ENCODE measurements at regions not wholly inside any gene's neighbourhood (a gene's known extent, or its start where the extent isn't known, plus 50 kb on each side); places are given as distances from the start of the nearest gene placed in this dataset.

GRCh38 chr5:81914696-81915095 is 57.1 kb upstream of the ATG10 start:
- DNase-seq: no peak

GRCh38 chr5:81912933-81913332 is 58.9 kb upstream of the ATG10 start:
- DNase-seq: no peak

- DNase-seq: no peak
These were observed 62.1 kb upstream of the ATG10 start for GRCh38 chr5:81909677-81910076.

- peak; percentile 48 for DNase-seq
These were observed 63.1 kb upstream of the ATG10 start for GRCh38 chr5:81908771-81909170.

GRCh38 chr5:81908044-81908443 is 63.8 kb upstream of the ATG10 start:
- no peak for DNase-seq

DNA sequence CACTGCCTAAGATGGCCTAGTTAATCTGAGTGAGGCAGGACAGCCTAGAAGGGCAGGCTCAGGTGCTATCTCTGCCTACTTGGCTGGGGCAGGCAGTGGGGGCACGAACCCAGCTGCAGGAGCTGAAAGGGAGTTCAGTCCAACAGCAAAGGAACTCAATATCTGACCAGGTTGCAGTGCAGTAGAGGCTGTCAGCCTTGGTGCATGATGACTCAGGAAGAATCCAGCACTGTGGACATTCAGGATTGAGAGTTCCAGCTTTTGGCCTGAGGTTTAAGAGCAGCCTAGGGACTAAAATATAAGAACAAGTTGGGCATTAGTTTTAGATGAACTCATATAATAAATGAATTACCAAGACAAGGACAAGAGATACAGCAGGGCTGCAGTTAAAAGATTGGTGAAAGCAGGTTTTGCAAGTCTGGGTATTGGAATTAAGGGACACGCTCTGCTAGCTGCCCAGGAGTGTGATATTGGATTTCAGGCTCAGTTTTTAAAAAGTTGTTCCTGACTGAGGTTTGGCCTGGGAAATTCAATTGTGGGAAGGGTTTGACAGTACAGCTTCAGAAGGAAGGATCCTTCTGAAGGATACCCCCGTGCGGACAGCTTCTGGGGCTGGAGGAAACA is 64.7 kb upstream of the ATG10 start:
- DNase-seq: no peak

DNA sequence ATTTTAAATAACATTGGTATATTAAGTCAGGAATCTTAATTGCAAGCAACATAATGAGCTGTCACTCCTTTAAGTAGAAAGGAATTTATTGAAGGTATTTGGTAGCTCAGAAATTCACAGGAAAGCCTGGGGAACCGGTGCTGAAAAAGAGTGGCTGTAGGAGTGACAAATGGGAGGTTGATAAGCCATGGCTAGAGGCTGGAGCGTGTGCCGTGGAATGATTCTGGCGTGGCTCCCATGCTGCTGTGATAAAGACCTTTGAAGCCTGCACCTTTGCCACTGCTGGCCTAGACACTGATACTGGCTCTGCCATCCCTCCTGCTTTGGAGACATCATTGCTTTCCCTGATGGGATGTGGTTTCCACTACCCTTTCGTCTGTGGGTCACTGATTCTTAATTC is 65.7 kb upstream of the ATG10 start:
- DNase-seq: no peak

DNA sequence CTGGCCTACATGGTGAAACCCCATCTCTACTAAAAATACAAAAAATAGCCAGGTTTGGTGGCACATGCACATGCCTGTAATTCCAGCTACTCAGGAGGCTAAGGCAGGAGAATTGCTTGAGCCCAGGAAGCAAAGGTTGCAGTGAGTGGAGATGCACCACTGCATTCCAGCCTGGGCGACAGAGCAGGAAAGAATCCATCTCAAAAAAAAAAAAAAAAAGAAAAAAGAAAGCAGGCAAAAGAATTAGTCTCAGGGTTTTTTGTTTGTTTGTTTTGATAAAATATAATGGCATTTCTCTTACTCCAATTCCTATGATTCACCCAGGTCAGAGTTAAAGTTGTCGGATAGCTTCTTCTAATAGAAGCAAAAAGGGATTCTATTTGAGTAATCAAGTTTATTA is 67.0 kb upstream of the ATG10 start:
- DNase-seq: no peak

DNA sequence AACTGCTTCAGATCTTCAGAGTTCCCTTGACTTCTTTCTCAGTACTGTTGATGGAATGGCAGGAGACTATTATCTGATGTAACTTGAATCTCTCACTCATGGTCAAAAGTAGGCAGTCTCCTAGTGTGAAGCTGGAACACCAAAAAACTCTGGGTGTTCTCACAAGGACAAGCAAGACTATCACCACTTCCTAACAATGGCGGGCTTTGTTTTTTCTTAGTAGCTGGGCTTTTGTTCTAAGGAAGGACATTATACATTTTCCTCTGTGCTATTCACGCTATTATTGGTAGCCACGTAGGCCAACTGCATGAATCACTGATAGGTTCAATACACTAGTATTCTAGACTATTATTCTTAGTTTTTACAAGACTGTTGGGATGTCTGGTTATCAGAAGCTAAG is 67.7 kb upstream of the ATG10 start:
- no peak for DNase-seq

DNA sequence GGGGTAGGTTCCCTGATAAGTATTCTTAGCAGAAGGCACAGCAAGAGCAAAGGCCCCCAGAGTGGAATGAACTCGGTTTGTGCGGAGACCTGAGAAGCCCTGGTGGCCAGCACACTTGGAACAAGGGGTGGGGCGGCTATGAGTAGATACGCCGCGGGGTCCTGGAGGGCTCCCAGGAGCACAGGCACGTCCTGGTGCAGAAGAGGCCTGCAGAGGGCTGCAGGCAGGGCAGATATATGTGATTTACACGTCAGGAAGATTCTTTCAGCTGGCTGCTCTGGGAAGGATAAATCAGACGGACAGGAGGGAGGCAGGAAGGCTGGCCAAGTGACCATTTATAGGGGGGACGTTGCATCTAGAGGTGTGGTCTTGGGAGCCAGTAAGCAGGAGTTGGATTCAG is 70.2 kb upstream of the ATG10 start:
- DNase-seq: no peak

- DNase-seq: no peak
These were observed 72.7 kb upstream of the ATG10 start for GRCh38 chr5:81899123-81899522.

GRCh38 chr5:81898403-81898802 is 73.4 kb upstream of the ATG10 start:
- peak; percentile 77 for DNase-seq

- DNase-seq: peak; percentile 32
These were observed 75.1 kb upstream of the ATG10 start for GRCh38 chr5:81896764-81897163.

- peak; percentile 67 for DNase-seq
These were observed 76.5 kb upstream of the ATG10 start for GRCh38 chr5:81895307-81895706.

DNA sequence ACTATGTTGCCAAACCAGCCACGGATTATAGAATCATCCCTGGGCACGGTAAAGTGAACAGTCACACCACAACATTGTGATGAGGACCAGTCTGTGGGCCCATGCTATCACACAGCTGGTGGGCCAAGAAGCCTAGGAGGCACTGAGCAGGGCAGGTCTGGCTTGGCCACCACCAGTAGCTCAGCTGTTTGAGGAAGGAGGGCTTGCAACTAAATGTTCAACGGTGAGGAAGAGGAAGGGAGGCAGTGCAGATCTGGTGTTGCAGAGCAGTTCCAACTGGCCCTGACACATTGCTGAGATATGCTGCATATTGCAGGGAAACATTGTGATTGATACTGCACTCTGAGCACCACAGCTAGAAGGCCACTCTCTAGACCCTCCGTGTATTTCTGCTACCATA is 77.9 kb upstream of the ATG10 start:
- peak; percentile 23 for DNase-seq

- no peak for DNase-seq
These were observed 87.0 kb upstream of the ATG10 start for GRCh38 chr5:81884871-81885270.

DNA sequence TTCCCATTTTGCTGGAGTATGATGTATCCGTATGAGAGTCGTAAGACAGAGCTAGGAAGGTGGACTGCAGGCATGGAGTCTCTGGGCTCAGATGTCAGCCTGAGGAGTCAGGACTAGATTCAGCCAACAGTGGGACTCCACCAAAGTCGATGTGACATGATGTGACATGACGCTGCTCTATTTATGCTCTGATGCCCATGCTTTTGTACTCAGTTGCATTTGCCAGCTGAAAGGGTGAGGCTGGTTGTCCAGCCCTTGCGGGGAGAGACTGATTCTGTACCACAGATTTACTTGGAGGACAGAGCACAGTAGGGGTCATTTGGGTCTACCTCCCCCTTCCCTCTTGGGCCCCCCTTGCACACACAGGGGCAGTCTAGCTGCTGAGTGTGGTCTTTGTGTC is 88.5 kb upstream of the ATG10 start:
- no peak for DNase-seq

GRCh38 chr5:81881595-81881994 is 90.2 kb upstream of the ATG10 start:
- DNase-seq: no peak

DNA sequence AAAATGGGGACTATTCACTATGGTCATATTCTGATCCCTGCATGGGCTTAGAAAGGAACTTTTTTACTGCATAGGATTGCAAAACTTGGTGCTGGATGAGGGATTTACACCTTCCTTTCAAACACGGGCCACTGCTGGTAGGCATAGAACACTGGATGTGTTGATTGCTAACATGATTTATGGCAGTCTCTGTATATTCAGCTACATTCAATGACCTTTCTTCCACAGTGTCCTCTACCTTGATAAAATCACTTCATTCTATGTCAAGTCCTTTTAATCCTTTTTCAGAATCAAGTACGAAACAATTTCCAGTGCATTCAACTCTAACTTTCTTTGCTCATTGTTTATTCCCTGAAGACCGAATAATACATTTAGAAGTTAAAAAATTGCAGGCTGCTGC is 91.9 kb upstream of the ATG10 start:
- DNase-seq: no peak

GRCh38 chr5:81878333-81878732 is 93.5 kb upstream of the ATG10 start:
- peak; percentile 50 for DNase-seq

DNA sequence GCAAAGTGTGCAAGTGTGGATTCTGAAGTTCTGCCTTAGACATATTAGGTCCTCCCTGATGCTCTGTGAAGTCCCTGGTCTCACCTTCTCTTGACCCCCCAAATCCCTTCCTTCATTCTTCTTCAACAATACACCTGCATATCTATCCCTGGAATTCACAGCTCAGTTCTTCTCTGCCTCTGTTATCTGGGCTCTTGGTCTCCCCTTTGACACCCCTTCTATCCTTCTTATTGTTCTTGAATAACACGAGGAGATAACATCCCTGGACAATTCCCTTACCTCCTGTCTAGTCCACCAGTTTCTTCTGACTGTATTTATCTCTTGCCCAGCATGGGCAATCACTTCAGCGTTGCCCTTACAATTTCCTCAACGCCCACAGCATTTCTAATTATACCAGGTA is 104.8 kb upstream of the ATG10 start:
- DNase-seq: no peak

- DNase-seq: peak; percentile 54
These were observed 109.9 kb upstream of the SSBP2 start for GRCh38 chr5:81860778-81861177.

- DNase-seq: no peak
These were observed 108.7 kb upstream of the SSBP2 start for GRCh38 chr5:81859624-81860023.

DNA sequence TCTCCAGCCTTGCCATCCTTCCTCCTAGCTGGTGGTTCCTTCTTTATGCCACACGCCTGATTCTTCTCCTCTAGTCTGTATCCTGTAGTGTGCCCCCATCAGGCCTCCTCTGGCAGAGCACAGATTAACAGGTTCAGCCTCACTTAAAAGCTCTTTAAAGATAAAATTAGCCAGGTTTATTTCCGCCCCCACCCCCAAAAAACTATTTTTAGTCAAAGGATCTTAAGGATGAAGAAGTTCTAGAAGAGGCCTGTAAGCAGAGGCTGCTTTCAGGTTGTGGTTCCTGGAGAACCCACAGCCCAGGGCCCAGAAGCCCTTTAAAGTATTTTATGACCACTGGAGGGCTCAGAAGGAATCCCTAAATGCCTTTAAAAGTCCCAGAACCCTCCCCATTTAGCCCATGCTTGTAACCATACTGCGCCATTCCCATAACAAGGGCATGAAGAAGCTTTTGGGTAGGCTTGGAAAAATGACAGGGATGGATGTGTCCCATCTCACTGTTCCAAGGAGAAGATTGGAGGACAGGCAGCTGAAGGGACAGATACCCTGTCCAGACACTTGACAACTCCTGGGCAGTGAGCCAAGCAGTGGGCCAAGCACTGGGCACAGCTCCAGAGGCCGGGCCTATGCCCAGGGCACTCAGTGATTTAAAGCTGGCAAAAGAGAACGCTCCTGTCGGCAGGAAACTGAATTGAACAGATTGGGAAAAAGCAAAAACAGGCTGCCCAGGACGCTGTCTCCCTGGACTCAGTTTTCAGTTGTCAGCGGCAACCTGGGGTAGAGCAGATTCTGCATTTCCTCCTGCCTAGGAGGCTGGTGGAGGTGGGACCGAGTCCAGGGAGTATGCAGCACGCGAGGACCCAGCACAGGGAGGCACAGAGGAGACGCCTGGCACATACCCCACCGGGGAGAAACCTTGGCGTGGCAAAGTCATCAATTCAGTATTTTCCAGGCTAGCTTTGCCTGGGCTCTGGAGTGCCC is 106.3 kb upstream of the SSBP2 start:
- DNase-seq: peak; percentile 62
